ENCODE measurements at regions not wholly inside any gene's neighbourhood (a gene's known extent, or its start where the extent isn't known, plus 50 kb on each side); places are given as distances from the start of the nearest gene placed in this dataset.

DNA sequence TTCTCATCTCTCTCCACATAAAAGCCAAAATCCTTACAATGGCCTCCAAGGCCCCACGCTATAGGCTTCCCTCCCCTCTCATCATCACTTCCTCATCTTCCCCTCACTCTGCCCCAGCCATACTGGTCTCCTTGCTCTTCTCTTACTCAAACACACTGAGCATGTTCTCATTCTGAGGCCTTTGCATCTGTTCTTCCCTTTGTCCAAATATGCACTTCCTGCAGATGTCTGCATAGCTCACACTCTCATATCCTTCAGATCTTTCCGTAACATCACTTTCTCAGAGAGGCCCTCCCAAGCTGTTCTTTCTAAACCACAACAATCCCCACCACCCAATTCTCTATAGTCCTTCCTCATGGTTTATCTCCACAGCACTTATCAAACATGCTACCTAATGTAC is 284.1 kb downstream of the HHIPL2 start:
- in situ Hi-C loops (cut with HindIII; ENCODE audit: low sequenced_read_pairs): no loop called here
- no peak for DNase-seq (ENCODE audit: low read depth, low spot score)
- TF ChIP-seq, protein P1, sequence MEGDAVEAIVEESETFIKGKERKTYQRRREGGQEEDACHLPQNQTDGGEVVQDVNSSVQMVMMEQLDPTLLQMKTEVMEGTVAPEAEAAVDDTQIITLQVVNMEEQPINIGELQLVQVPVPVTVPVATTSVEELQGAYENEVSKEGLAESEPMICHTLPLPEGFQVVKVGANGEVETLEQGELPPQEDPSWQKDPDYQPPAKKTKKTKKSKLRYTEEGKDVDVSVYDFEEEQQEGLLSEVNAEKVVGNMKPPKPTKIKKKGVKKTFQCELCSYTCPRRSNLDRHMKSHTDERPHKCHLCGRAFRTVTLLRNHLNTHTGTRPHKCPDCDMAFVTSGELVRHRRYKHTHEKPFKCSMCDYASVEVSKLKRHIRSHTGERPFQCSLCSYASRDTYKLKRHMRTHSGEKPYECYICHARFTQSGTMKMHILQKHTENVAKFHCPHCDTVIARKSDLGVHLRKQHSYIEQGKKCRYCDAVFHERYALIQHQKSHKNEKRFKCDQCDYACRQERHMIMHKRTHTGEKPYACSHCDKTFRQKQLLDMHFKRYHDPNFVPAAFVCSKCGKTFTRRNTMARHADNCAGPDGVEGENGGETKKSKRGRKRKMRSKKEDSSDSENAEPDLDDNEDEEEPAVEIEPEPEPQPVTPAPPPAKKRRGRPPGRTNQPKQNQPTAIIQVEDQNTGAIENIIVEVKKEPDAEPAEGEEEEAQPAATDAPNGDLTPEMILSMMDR (IDR thresholded peaks at IDR 0.05; ENCODE audit: low read depth, low read length): no peak
- H3K4me3 ChIP-seq (ENCODE audit: low read depth, low read length): no peak overlapping the region

DNA sequence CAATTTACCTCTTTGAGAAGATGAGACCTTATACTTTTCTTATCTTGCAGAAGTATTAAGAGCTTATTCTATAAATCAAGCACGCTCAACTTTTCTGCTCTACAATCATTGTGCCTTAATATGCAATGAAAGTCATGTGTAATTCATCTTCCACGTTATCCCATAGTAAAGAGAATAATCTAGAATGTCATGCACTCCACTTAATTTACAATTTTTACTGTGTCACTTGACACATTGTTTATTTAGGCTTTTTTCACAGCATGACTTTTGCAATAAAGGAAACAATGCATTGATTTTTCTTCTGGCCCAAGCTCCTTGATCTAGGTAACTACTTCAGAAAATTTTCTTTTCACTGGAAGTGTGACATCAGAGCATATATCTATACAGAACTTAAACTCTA is 290.9 kb downstream of the HHIPL2 start:
- TF ChIP-seq, protein P1 (IDR thresholded peaks at IDR 0.05; ENCODE audit: low read depth, low read length): no peak
- no peak for DNase-seq (ENCODE audit: low read depth, low spot score)
- in situ Hi-C loops (cut with HindIII; ENCODE audit: low sequenced_read_pairs): no loop called here
- H3K4me3 ChIP-seq (ENCODE audit: low read depth, low read length): no peak overlapping the region

DNA sequence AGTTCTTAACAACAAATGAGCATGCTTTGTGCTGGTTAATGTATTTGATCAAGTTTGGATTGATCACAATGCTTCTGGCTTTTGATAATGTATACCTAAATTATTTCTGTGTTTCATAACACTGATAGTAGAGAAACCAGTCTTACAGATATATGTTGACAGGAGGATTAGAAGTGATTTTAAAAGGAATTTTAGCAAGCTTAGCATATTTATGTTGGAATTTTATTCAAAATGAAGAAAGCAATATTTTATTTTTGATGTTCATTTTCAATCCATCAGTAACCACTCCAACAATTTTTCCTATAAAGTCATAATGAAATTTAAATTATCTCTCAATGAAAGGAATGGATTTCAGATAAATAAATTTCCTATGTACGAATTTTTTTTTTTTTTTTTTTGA is 291.8 kb downstream of the HHIPL2 start:
- no peak overlapping the region for H3K4me3 ChIP-seq (ENCODE audit: low read depth, low read length)
- in situ Hi-C loops (cut with HindIII; ENCODE audit: low sequenced_read_pairs): no loop called here
- DNase-seq (ENCODE audit: low read depth, low spot score): no peak
- TF ChIP-seq, protein P1 (IDR thresholded peaks at IDR 0.05; ENCODE audit: low read depth, low read length): no peak

DNA sequence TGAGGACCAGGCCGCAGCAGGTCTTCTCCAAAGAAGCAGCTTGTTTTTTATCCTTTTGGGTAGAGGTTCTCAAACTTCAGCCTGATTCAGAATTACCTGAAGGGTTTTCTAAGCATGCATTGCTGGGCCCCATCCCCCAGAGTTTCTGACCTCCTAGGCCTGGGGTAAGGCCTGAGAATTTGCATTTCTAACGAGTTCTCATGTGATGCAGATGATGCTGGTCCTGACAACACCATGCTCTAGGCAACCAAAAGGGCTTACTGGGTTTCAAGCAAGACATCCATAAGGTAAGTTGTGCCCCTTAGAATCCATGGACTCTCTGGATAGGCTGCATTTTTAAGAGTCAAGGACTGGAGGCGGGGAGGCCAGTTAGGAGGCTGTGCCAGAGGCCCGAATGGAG is 295.1 kb downstream of the HHIPL2 start:
- TF ChIP-seq, protein P1 (IDR thresholded peaks at IDR 0.05; ENCODE audit: low read depth, low read length): no peak
- no peak for DNase-seq (ENCODE audit: low read depth, low spot score)

DNA sequence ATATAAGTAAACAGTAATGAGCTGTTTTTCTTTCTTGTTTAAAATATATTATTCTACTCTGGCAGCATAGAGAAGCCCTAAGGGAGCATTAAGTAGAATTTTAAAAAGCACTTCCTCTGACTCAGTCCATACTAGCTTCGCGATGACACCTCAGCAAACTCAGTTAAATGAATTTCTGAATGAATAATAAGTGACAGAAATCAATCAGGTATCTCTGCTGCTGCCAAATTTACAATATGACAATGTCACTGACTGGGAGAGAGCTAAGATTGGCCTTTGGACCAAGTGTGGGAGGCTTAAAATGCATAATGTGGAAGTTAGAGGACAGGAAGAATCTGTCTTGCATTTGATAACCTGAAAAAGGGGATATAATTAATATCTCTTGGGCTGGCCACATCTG is 296.1 kb downstream of the HHIPL2 start:
- in situ Hi-C loops (cut with HindIII; ENCODE audit: low sequenced_read_pairs): no loop called here
- H3K4me3 ChIP-seq (ENCODE audit: low read depth, low read length): no peak overlapping the region
- DNase-seq (ENCODE audit: low read depth, low spot score): no peak
- TF ChIP-seq, protein P1 (IDR thresholded peaks at IDR 0.05; ENCODE audit: low read depth, low read length): no peak

More for the DNA sequence above, 295.1 kb downstream of the HHIPL2 start:
- in situ Hi-C loops (cut with HindIII; ENCODE audit: low sequenced_read_pairs): no loop called here
- H3K4me3 ChIP-seq (ENCODE audit: low read depth, low read length): no peak overlapping the region

DNA sequence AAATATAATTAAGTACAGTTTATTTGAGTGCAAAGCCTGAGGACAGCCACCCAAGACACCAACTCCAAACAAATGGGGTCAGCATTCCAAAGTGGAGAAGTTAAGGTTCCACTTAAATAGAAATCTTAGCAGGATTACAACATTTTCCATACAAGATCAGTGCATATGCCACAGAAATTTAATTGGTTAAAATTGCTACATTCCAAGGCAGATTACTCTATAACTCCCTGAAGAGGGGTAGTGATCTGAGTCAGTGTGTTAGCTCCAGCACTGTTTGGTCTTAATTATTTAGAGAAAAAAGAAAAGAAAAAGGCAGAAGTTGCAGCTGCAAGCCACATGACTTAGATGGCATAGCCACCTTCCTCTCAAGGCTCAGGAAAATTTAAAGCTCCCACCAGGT is 297.5 kb downstream of the HHIPL2 start:
- TF ChIP-seq, protein P1 (IDR thresholded peaks at IDR 0.05; ENCODE audit: low read depth, low read length): no peak
- in situ Hi-C loops (cut with HindIII; ENCODE audit: low sequenced_read_pairs): no loop called here
- DNase-seq (ENCODE audit: low read depth, low spot score): no peak
- no peak overlapping the region for H3K4me3 ChIP-seq (ENCODE audit: low read depth, low read length)

DNA sequence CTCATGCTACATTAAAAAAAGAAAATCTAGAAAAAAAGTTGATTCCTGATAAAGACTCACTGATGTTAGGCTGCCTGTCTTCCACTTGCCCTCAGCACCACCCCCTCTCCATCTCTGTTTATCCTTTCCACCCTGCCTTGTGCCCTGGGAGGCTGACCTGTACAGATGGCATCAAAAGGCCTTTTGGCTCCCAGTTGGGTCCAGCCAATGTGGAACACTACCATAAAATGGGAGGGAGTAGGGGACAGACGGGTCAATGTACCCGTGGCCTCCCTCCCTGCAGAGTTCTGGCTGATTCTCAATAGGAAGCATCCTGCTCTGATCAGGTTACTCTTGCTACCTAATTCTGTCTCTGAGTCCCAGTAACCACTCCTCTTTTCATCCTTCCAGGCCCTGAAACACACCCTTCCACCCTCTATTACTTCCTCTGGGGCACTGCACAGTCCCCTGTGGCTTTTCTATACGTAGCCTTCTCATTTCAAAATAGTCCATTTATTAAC is 300.0 kb downstream of the HHIPL2 start:
- H3K4me3 ChIP-seq (ENCODE audit: low read depth, low read length): no peak overlapping the region
- TF ChIP-seq, protein P1 (IDR thresholded peaks at IDR 0.05; ENCODE audit: low read depth, low read length): no peak
- in situ Hi-C loops (cut with HindIII; ENCODE audit: low sequenced_read_pairs): no loop called here
- DNase-seq (ENCODE audit: low read depth, low spot score): no peak

All from astrocyte of the spinal cord (primary cell).